Neural progenitor cell (in vitro differentiated cells): ENCODE measurements at regions not wholly inside any gene's neighbourhood (a gene's known extent, or its start where the extent isn't known, plus 50 kb on each side); places are given as distances from the start of the nearest gene placed in this dataset.
A peak's percentile ranks its signal among the peaks of the same experiment; 100 is the strongest.

Experiments used
- DNase-seq: peaks from one replicate; pipeline ENCODE4 v3.0.0-alpha.2; 2016; ENCODE audit warnings: low spot score
- H2AFZ ChIP-seq: fragments of 200-600 bp; sonication (generic); replicated peaks from 2 replicates; pipeline ENCODE4 v1.6.1; 2016; ENCODE audit warnings: antibody characterized with exemption
- H3F3A ChIP-seq: fragments of 200-600 bp; sonication (generic); 2 replicates; pipeline ENCODE4 v1.6.1; 2016; ENCODE audit warnings: antibody characterized with exemption, low read depth
- H3K27ac ChIP-seq: fragments of 200-600 bp; sonication (generic); 2 replicates; pipeline ENCODE4 v1.5.1; 2016; ENCODE audit warnings: mild to moderate bottlenecking
- H3K27me3 ChIP-seq: fragments of 200-600 bp; sonication (generic); 2 replicates; pipeline ENCODE4 v1.6.1; 2016; ENCODE audit warnings: mild to moderate bottlenecking, moderate library complexity
- H3K36me3 ChIP-seq: fragments of 200-600 bp; sonication (generic); 2 replicates; pipeline ENCODE4 v1.5.1; 2016
- H3K4me1 ChIP-seq: fragments of 200-600 bp; sonication (generic); 2 replicates; pipeline ENCODE4 v1.6.1; 2016; ENCODE audit warnings: mixed run types
- H3K4me2 ChIP-seq: fragments of 200-600 bp; sonication (generic); 2 replicates; pipeline ENCODE4 v1.6.1; 2016
- H3K4me3 ChIP-seq: fragments of 200-600 bp; sonication (generic); 2 replicates; pipeline ENCODE4 v1.5.1; 2016
- H3K79me2 ChIP-seq: fragments of 200-600 bp; sonication (generic); 2 replicates; pipeline ENCODE4 v1.6.1; 2016; ENCODE audit warnings: low read depth
- H3K9ac ChIP-seq: fragments of 200-600 bp; sonication (generic); 2 replicates; pipeline ENCODE4 v1.6.1; 2016
- H3K9me3 ChIP-seq: fragments of 200-600 bp; sonication (generic); 2 replicates; pipeline ENCODE4 v1.5.1; 2016; ENCODE audit warnings: low read depth
- H4K20me1 ChIP-seq: fragments of 200-600 bp; sonication (generic); 2 replicates; pipeline ENCODE4 v1.6.1; 2016; ENCODE audit warnings: low read depth
- H3K27ac Mint-ChIP-seq: 3 replicates; pipeline ENCODE4 v1.8.0; 2021; ENCODE audit warnings: mixed read lengths
- H3K27me3 Mint-ChIP-seq: 2 replicates; pipeline ENCODE4 v1.8.0; 2022; ENCODE audit warnings: low read depth, mild to moderate bottlenecking, inconsistent platforms, moderate library complexity, mixed read lengths; ENCODE audit not compliant: insufficient read depth
- H3K36me3 Mint-ChIP-seq: 3 replicates; pipeline ENCODE4 v1.8.0; 2021; ENCODE audit warnings: mixed read lengths
- H3K4me1 Mint-ChIP-seq: 3 replicates; pipeline ENCODE4 v1.8.0; 2021; ENCODE audit warnings: mixed read lengths
- H3K4me3 Mint-ChIP-seq: 3 replicates; pipeline ENCODE4 v1.8.0; 2021; ENCODE audit warnings: mild to moderate bottlenecking, moderate library complexity, mixed read lengths
- H3K9me3 Mint-ChIP-seq: 3 replicates; pipeline ENCODE4 v1.8.0; 2020; ENCODE audit warnings: mixed read lengths
- EZH2 ChIP-seq: fragments of 200-600 bp; sonication (generic); IDR thresholded peaks from 2 replicates; pipeline ENCODE4 v1.6.1; 2017; ENCODE audit warnings: antibody characterized with exemption, mild to moderate bottlenecking, moderate library complexity
- EZH2phosphoT487 ChIP-seq: fragments of 200-600 bp; sonication (generic); IDR thresholded peaks from 2 replicates; pipeline ENCODE4 v1.6.1; 2017; ENCODE audit warnings: antibody characterized with exemption
- TF ChIP-seq, protein P1 (sequence below): fragments of 200-600 bp; sonication (generic); IDR thresholded peaks from 2 replicates; pipeline ENCODE4 v1.5.1; 2017; ENCODE audit warnings: antibody characterized with exemption, mild to moderate bottlenecking

DNA sequence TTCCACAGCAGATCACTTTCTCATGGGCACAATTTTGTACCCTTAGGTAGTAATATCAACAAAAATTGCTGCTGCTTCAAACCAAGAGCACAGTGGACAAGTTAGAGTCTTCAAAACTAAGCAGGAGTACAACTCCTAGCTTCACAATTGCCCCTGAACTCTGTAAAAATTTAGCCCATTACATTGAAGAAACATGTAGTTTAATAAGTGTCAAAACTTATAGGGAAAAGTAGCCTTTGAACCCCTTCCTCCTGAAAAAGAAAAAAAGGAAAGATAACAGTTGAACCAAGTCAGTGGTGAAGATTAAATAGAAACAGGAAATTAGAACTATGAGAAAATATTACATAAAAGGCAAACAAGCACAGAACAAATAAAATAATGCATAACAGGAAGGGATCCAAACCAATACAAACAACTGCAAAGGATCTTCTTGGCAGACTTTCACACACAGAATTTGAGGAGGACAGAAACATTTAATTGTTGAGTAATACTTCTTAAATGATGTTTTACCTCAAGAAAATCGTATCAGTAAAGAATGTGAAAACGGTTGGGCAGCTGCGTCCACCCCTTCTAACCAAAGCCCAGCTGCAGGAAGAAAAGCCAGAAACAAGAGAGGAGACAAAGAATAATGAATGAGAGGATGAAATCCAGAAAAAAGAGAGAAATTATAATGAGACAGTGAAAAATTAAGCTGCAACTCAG, 636.0 kb downstream of the NR2F1-AS1 start:
- Mint-ChIP-seq H3K9me3 (peaks cover 24% of the 10 kb centered on the region), H3K36me3 (no peaks in the 10 kb centered on the region), H3K27me3 (peaks cover 3% of the 10 kb centered on the region), H3K27ac (peak overlapping the region; percentile 72), H3K4me1 (peaks cover 9% of the 10 kb centered on the region), H3K4me3 (no peak overlapping the region)
- H3K9me3 ChIP-seq, result peaks cover 6% of the 10 kb centered on the region
- H3K27me3 ChIP-seq, result no peaks in the 10 kb centered on the region
- H4K20me1 ChIP-seq, result no peaks in the 10 kb centered on the region
- H3K27ac ChIP-seq, result peak overlapping the region; percentile 24
- peak overlapping the region; percentile 56 for H3K4me2 ChIP-seq
- H3F3A ChIP-seq, result no peaks in the 10 kb centered on the region
- TF ChIP-seq EZH2phosphoT487 (no peak), EZH2 (no peak)
- TF ChIP-seq, protein P1, sequence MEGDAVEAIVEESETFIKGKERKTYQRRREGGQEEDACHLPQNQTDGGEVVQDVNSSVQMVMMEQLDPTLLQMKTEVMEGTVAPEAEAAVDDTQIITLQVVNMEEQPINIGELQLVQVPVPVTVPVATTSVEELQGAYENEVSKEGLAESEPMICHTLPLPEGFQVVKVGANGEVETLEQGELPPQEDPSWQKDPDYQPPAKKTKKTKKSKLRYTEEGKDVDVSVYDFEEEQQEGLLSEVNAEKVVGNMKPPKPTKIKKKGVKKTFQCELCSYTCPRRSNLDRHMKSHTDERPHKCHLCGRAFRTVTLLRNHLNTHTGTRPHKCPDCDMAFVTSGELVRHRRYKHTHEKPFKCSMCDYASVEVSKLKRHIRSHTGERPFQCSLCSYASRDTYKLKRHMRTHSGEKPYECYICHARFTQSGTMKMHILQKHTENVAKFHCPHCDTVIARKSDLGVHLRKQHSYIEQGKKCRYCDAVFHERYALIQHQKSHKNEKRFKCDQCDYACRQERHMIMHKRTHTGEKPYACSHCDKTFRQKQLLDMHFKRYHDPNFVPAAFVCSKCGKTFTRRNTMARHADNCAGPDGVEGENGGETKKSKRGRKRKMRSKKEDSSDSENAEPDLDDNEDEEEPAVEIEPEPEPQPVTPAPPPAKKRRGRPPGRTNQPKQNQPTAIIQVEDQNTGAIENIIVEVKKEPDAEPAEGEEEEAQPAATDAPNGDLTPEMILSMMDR, result no peak
- no peaks in the 10 kb centered on the region for H3K79me2 ChIP-seq
- peak overlapping the region; percentile 40 for H2AFZ ChIP-seq
- H3K4me3 ChIP-seq, result no peak overlapping the region
- H3K36me3 ChIP-seq, result peaks cover 5% of the 10 kb centered on the region
- no peak overlapping the region for H3K9ac ChIP-seq
- H3K4me1 ChIP-seq, result peaks cover 16% of the 10 kb centered on the region
- DNase-seq, result peak; percentile 23

DNA sequence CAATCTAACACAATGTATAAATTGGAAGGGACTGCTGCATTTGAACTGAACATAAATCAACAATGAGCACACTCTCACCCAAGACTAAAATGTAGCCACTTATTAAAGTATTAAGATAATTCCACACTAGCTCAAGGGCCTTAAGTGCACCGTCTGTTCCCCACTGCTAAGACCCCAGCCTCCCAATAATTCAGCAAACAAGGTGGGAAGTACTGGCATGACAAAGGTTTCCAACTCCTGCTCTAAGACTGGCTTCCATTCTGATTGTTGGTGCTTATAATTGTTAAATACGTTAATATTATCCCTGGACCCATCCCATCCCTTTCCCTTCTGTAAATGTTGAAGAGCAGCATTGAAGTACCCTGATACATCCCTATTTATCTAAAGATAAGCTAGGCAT, 636.7 kb downstream of the NR2F1-AS1 start:
- no peak overlapping the region for H3K9ac ChIP-seq
- Mint-ChIP-seq H3K4me3 (no peak overlapping the region), H3K27me3 (peaks cover 3% of the 10 kb centered on the region), H3K4me1 (peaks cover 13% of the 10 kb centered on the region), H3K36me3 (no peaks in the 10 kb centered on the region), H3K9me3 (peaks cover 19% of the 10 kb centered on the region), H3K27ac (no peak overlapping the region)
- peaks cover 20% of the 10 kb centered on the region for H3K4me1 ChIP-seq
- H4K20me1 ChIP-seq, result no peaks in the 10 kb centered on the region
- TF ChIP-seq, protein P1, result no peak
- no peak for DNase-seq
- H3K4me3 ChIP-seq, result no peak overlapping the region
- no peaks in the 10 kb centered on the region for H3F3A ChIP-seq
- peaks cover 2% of the 10 kb centered on the region for H3K36me3 ChIP-seq
- peak overlapping the region; percentile 40 for H2AFZ ChIP-seq
- H3K9me3 ChIP-seq, result peaks cover 6% of the 10 kb centered on the region
- H3K27me3 ChIP-seq, result no peaks in the 10 kb centered on the region
- H3K27ac ChIP-seq, result no peak overlapping the region
- no peaks in the 10 kb centered on the region for H3K79me2 ChIP-seq
- no peak overlapping the region for H3K4me2 ChIP-seq

DNA sequence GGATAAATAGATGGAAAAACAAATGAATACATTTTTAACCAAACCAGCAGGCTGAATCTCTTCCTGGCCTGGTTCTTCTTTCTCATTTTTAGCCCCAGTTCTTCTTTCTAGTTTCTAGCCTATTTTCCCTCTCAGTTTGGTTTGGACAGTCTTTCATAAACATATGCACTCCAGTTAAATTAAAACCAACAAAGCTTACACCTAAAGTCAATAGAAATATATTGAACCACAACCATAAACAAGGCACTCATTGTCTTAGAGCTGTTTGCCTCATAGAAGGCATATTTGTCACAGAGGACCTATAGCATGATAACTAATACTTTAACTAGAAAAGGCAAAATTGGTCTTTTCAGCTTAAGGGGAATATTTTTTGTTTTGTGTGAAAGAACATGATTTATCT, 638.3 kb downstream of the NR2F1-AS1 start:
- Histone ChIP-seq H3K4me2 (no peak overlapping the region), H3K4me3 (no peak overlapping the region), H3K4me1 (peaks cover 22% of the 10 kb centered on the region), H4K20me1 (no peaks in the 10 kb centered on the region), H3K27ac (no peak overlapping the region), H3K9ac (no peak overlapping the region), H3F3A (no peaks in the 10 kb centered on the region), H3K79me2 (no peaks in the 10 kb centered on the region), H2AFZ (no peak overlapping the region), H3K27me3 (no peaks in the 10 kb centered on the region), H3K9me3 (no peaks in the 10 kb centered on the region), H3K36me3 (no peaks in the 10 kb centered on the region)
- Mint-ChIP-seq H3K4me1 (peaks cover 14% of the 10 kb centered on the region), H3K27ac (no peak overlapping the region), H3K9me3 (peaks cover 3% of the 10 kb centered on the region), H3K27me3 (peaks cover 3% of the 10 kb centered on the region), H3K4me3 (no peak overlapping the region), H3K36me3 (no peaks in the 10 kb centered on the region)
- no peak for DNase-seq
- TF ChIP-seq EZH2, result no peak
- no peak for TF ChIP-seq EZH2phosphoT487
- TF ChIP-seq, protein P1, result no peak
